ENCODE measurements at regions not wholly inside any gene's neighbourhood (a gene's known extent, or its start where the extent isn't known, plus 50 kb on each side); places are given as distances from the start of the nearest gene placed in this dataset.

GRCh38 chr12:58434726-58435125, 485.6 kb downstream of the LRIG3 start:
- TF ChIP-seq CTCF (IDR thresholded peaks at IDR 0.05 in 2 of 3, conservative IDR thresholded peaks at IDR 0.05 in 1 of 3; ENCODE audit: borderline replicate concordance in 1 of 3, insufficient read depth in 1 of 3, low read depth in 2 of 3, low read length in 2 of 3) = no peak
- TF ChIP-seq POLR2A (IDR thresholded peaks at IDR 0.05; ENCODE audit: borderline replicate concordance, extremely low read depth, insufficient read depth, insufficient read length) = no peak
- TF ChIP-seq EZH2 (IDR thresholded peaks at IDR 0.05) = no peak
- no peak for TF ChIP-seq EZH2phosphoT487 (IDR thresholded peaks at IDR 0.05; ENCODE audit: borderline replicate concordance)
- no peak for TF ChIP-seq ELF1 (IDR thresholded peaks at IDR 0.05; ENCODE audit: borderline replicate concordance, low read depth)
- TF ChIP-seq RAD21 (IDR thresholded peaks at IDR 0.05; ENCODE audit: low read depth) = no peak
- TF ChIP-seq EGR1 (IDR thresholded peaks at IDR 0.05; ENCODE audit: low read depth) = no peak
- TF ChIP-seq POLR2AphosphoS5 (IDR thresholded peaks at IDR 0.05; ENCODE audit: low read depth, low read length) = no peak
